ENCODE measurements at regions not wholly inside any gene's neighbourhood (a gene's known extent, or its start where the extent isn't known, plus 50 kb on each side); places are given as distances from the start of the nearest gene placed in this dataset.

GRCh38 chr20:57785720-57786119 lies 75.9 kb upstream of the PMEPA1 start:
- no peak overlapping the region for H3K4me3 Mint-ChIP-seq
- no peak overlapping the region for H3K27ac Mint-ChIP-seq
- no peak for DNase-seq
- H3K27me3 Mint-ChIP-seq (ENCODE audit: low read depth, poor library complexity) = peaks cover 16% of the 10 kb centered on the region
- TF ChIP-seq CTCF (IDR thresholded peaks at IDR 0.05) = no peak
- no peaks in the 10 kb centered on the region for H3K9me3 Mint-ChIP-seq
- peaks cover 19% of the 10 kb centered on the region for H3K4me1 Mint-ChIP-seq
- no peaks in the 10 kb centered on the region for H3K36me3 Mint-ChIP-seq (ENCODE audit: low read depth)

GRCh38 chr20:57785061-57785460 lies 75.2 kb upstream of the PMEPA1 start:
- H3K27me3 Mint-ChIP-seq (ENCODE audit: low read depth, poor library complexity) = peaks cover 20% of the 10 kb centered on the region
- H3K36me3 Mint-ChIP-seq (ENCODE audit: low read depth) = no peaks in the 10 kb centered on the region
- TF ChIP-seq CTCF (IDR thresholded peaks at IDR 0.05) = no peak
- no peak for DNase-seq
- no peak overlapping the region for H3K4me3 Mint-ChIP-seq
- no peaks in the 10 kb centered on the region for H3K9me3 Mint-ChIP-seq
- peaks cover 19% of the 10 kb centered on the region for H3K4me1 Mint-ChIP-seq
- no peak overlapping the region for H3K27ac Mint-ChIP-seq

- Mint-ChIP-seq H3K4me3 (no peak overlapping the region), H3K27me3 (ENCODE audit: low read depth, poor library complexity) (peaks cover 25% of the 10 kb centered on the region), H3K36me3 (ENCODE audit: low read depth) (no peaks in the 10 kb centered on the region), H3K27ac (no peak overlapping the region), H3K4me1 (peaks cover 19% of the 10 kb centered on the region), H3K9me3 (no peaks in the 10 kb centered on the region)
- no peak for DNase-seq
- TF ChIP-seq CTCF (IDR thresholded peaks at IDR 0.05) = no peak
Observed at GRCh38 chr20:57783956-57784837, 74.4 kb upstream of the PMEPA1 start.

- TF ChIP-seq CTCF (IDR thresholded peaks at IDR 0.05) = no peak
- DNase-seq = no peak
- Mint-ChIP-seq H3K27ac (no peak overlapping the region), H3K4me3 (no peak overlapping the region), H3K9me3 (no peaks in the 10 kb centered on the region), H3K4me1 (peaks cover 13% of the 10 kb centered on the region), H3K27me3 (ENCODE audit: low read depth, poor library complexity) (peaks cover 31% of the 10 kb centered on the region), H3K36me3 (ENCODE audit: low read depth) (no peaks in the 10 kb centered on the region)
Observed at GRCh38 chr20:57783196-57783595, 73.4 kb upstream of the PMEPA1 start.

GRCh38 chr20:57782631-57783041 lies 72.8 kb upstream of the PMEPA1 start:
- Mint-ChIP-seq H3K27me3 (ENCODE audit: low read depth, poor library complexity) (peaks cover 31% of the 10 kb centered on the region), H3K27ac (no peak overlapping the region), H3K36me3 (ENCODE audit: low read depth) (no peaks in the 10 kb centered on the region), H3K4me1 (peaks cover 13% of the 10 kb centered on the region), H3K9me3 (no peaks in the 10 kb centered on the region), H3K4me3 (no peak overlapping the region)
- DNase-seq = no peak
- TF ChIP-seq CTCF (IDR thresholded peaks at IDR 0.05) = no peak

- Mint-ChIP-seq H3K4me3 (no peak overlapping the region), H3K9me3 (no peaks in the 10 kb centered on the region), H3K4me1 (peaks cover 5% of the 10 kb centered on the region), H3K27ac (no peak overlapping the region), H3K27me3 (ENCODE audit: low read depth, poor library complexity) (peaks cover 33% of the 10 kb centered on the region), H3K36me3 (ENCODE audit: low read depth) (no peaks in the 10 kb centered on the region)
- DNase-seq = no peak
- TF ChIP-seq CTCF (IDR thresholded peaks at IDR 0.05) = no peak
Observed at GRCh38 chr20:57781901-57782300, 72.1 kb upstream of the PMEPA1 start.
